Kidney epithelial cell (primary cell): ENCODE measurements at regions not wholly inside any gene's neighbourhood (a gene's known extent, or its start where the extent isn't known, plus 50 kb on each side); places are given as distances from the start of the nearest gene placed in this dataset.

ENCODE experiments used
- DNase-seq: peaks from one replicate; pipeline ENCODE4 v3.0.0-alpha.2; 2010; ENCODE audit warnings: low read depth
- H3K27me3 ChIP-seq: 2 replicates; pipeline ENCODE4 v1.6.0; 2011; ENCODE audit warnings: low read length; ENCODE audit not compliant: control insufficient read depth, insufficient read depth
- H3K36me3 ChIP-seq: 2 replicates; pipeline ENCODE4 v1.5.1; 2011; ENCODE audit warnings: low read length; ENCODE audit not compliant: control insufficient read depth, insufficient read depth
- H3K4me3 ChIP-seq: 2 replicates; pipeline ENCODE4 v1.5.1; 2011; ENCODE audit warnings: low read depth, mild to moderate bottlenecking, control low read depth, low read length
- CTCF ChIP-seq: IDR thresholded peaks from 2 replicates; pipeline ENCODE4 v1.5.1; 2011; ENCODE audit warnings: mild to moderate bottlenecking, moderate library complexity, low read length, control low read depth, inconsistent platforms; ENCODE audit not compliant: insufficient read depth, poor library complexity, severe bottlenecking

GRCh38 chr6:99836471-99836870 is 157.6 kb downstream of the MCHR2 start:
- DNase-seq: no peak
- no peaks in the 10 kb centered on the region for H3K27me3 ChIP-seq
- H3K4me3 ChIP-seq: no peak overlapping the region
- H3K36me3 ChIP-seq: no peaks in the 10 kb centered on the region
- no peak for TF ChIP-seq CTCF

DNA sequence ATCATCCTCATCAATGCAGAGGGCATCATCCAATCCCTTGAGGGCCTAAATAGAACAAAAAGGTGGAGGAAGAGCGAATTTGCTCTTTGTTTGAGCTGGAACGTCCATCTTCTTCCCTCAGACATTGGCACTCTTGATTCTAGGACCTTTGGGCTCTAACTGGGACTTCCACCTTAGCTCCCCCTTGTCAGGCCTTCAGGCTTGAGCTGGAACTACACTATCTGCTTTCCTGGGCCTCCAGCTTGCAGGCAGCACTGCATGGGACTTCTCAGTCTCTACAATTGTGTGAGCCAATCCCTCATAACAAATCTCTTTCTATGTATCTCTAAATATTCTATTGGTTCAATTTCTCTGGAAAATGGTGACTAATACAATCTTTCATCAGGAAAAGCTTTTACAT is 155.4 kb downstream of the MCHR2 start:
- H3K36me3 ChIP-seq: no peaks in the 10 kb centered on the region
- no peak for TF ChIP-seq CTCF
- DNase-seq: no peak
- no peaks in the 10 kb centered on the region for H3K27me3 ChIP-seq
- no peak overlapping the region for H3K4me3 ChIP-seq

GRCh38 chr6:99841297-99841696 is 152.7 kb downstream of the MCHR2 start:
- DNase-seq: no peak
- Histone ChIP-seq H3K27me3 (no peaks in the 10 kb centered on the region), H3K4me3 (no peak overlapping the region), H3K36me3 (no peaks in the 10 kb centered on the region)
- no peak for TF ChIP-seq CTCF

- no peak for TF ChIP-seq CTCF
Measured at GRCh38 chr6:99846006-99846405, 148.0 kb downstream of the MCHR2 start.

GRCh38 chr6:99850841-99851240 is 143.2 kb downstream of the MCHR2 start:
- no peak for DNase-seq
- no peak for TF ChIP-seq CTCF
- no peaks in the 10 kb centered on the region for H3K36me3 ChIP-seq

More at GRCh38 chr6:99846006-99846405, 148.0 kb downstream of the MCHR2 start:
- Histone ChIP-seq H3K4me3 (no peak overlapping the region), H3K36me3 (no peaks in the 10 kb centered on the region), H3K27me3 (no peaks in the 10 kb centered on the region)
- no peak for DNase-seq

DNA sequence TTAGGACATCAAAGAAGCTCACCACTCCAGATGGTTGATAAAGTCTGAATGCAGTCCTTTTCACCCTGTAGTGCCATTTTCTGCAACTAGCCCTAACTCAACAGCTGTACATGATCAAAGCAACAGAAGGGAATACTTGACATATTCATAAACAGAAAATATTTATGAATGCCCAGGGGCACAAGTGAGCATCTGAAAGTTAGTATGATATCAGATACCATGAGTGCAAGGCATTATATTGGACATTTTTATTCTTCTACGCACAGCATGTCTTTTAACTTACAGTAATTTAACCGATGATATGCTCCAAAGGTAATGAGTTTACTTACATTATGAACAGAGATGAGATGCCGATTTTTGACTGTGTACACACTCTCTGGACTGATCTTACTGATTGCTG is 142.0 kb downstream of the MCHR2 start:
- DNase-seq: no peak
- TF ChIP-seq CTCF: no peak

More at GRCh38 chr6:99850841-99851240, 143.2 kb downstream of the MCHR2 start:
- no peak overlapping the region for H3K4me3 ChIP-seq
- no peaks in the 10 kb centered on the region for H3K27me3 ChIP-seq

More for the DNA sequence above, 142.0 kb downstream of the MCHR2 start:
- H3K36me3 ChIP-seq: no peaks in the 10 kb centered on the region
- H3K4me3 ChIP-seq: no peak overlapping the region
- H3K27me3 ChIP-seq: no peaks in the 10 kb centered on the region
